OCI-LY7 (cell line): ENCODE measurements at regions not wholly inside any gene's neighbourhood (a gene's known extent, or its start where the extent isn't known, plus 50 kb on each side); places are given as distances from the start of the nearest gene placed in this dataset.

Experiments used
- BruUV-seq: library from RNA; stranded (reverse); fragments of 400-500 nt; replicated peaks from 2 replicates; lab custom pipeline; 2021; lab: Mats Ljungman, UMichigan
- CTCF ChIA-PET: fragments of 300-600 bp; sonication (Branson Sonifier 250); formaldehyde crosslinking; loops from one replicate; lab custom pipeline; 2022; ENCODE audit warnings: antibody characterized with exemption; ENCODE audit not compliant: unreplicated experiment; lab: Charles Lee
- POLR2A ChIA-PET: fragments of 300-600 bp; sonication (Branson Sonifier 250); formaldehyde crosslinking; loops from one replicate; lab custom pipeline; 2022; ENCODE audit warnings: antibody characterized with exemption; lab: Charles Lee
- DNase-seq: peaks from one replicate; pipeline ENCODE4 v3.0.0-alpha.2; 2015; ENCODE audit warnings: low spot score
- H2AFZ ChIP-seq: fragments of 200-600 bp; sonication (generic), shearing (Covaris generic); 2 replicates; pipeline ENCODE4 v1.6.1; 2014; ENCODE audit warnings: mild to moderate bottlenecking, antibody characterized with exemption, low read length, moderate library complexity
- H3K27ac ChIP-seq: fragments of 200-600 bp; sonication (generic); 2 replicates; pipeline ENCODE4 v1.5.1; 2014; ENCODE audit warnings: mixed run types, low read depth, mild to moderate bottlenecking, moderate library complexity, low read length, inconsistent platforms; ENCODE audit not compliant: poor library complexity, severe bottlenecking
- H3K36me3 ChIP-seq: fragments of 200-600 bp; sonication (generic); 2 replicates; pipeline ENCODE4 v1.6.1; 2014; ENCODE audit warnings: mild to moderate bottlenecking, antibody characterized with exemption, low read length, moderate library complexity, mixed read lengths; ENCODE audit not compliant: insufficient read depth
- H3K4me1 ChIP-seq: fragments of 200-600 bp; sonication (generic); 2 replicates; pipeline ENCODE4 v1.5.1; 2014; ENCODE audit warnings: mild to moderate bottlenecking, low read length; ENCODE audit not compliant: insufficient read depth, poor library complexity, severe bottlenecking
- H3K4me2 ChIP-seq: fragments of 200-600 bp; sonication (generic); 2 replicates; pipeline ENCODE4 v1.6.1; 2014; ENCODE audit warnings: mild to moderate bottlenecking, low read length
- H3K4me3 ChIP-seq: fragments of 200-600 bp; sonication (generic); 2 replicates; pipeline ENCODE4 v1.5.1; 2014; ENCODE audit warnings: mild to moderate bottlenecking, low read depth, low read length; ENCODE audit not compliant: poor library complexity, severe bottlenecking
- H3K79me2 ChIP-seq: fragments of 200-600 bp; sonication (generic); 2 replicates; pipeline ENCODE4 v1.6.1; 2016; ENCODE audit warnings: low read depth, mild to moderate bottlenecking, low read length, moderate library complexity, mixed read lengths; ENCODE audit not compliant: insufficient read depth
- H3K9me2 ChIP-seq: fragments of 200-600 bp; sonication (generic); 2 replicates; pipeline ENCODE4 v1.6.1; 2016; ENCODE audit warnings: mild to moderate bottlenecking, low read length, mixed read lengths; ENCODE audit not compliant: insufficient read depth
- H3K9me3 ChIP-seq: fragments of 200-600 bp; sonication (generic); 2 replicates; pipeline ENCODE4 v1.6.1; 2014; ENCODE audit warnings: mild to moderate bottlenecking, mixed run types, low read length, mixed read lengths
- H4K20me1 ChIP-seq: fragments of 200-600 bp; sonication (generic); 2 replicates; pipeline ENCODE4 v1.6.1; 2014; ENCODE audit warnings: mild to moderate bottlenecking, antibody characterized with exemption, low read length, moderate library complexity, mixed read lengths; ENCODE audit not compliant: insufficient read depth
- EZH2phosphoT487 ChIP-seq: fragments of 200-600 bp; sonication (generic); IDR thresholded peaks from 2 replicates; pipeline ENCODE4 v1.6.1; 2018; ENCODE audit warnings: low read depth, borderline replicate concordance, mild to moderate bottlenecking, mixed run types, antibody characterized with exemption, low read length, moderate library complexity, mixed read lengths
- intact Hi-C: fragments of 100-400 bp; cut with micrococcal nuclease; formaldehyde crosslinking; loops from one replicate; pipeline ENCODE4 v1.10.0; 2022; ENCODE audit not compliant: unreplicated experiment
- TF ChIP-seq, protein P1 (sequence below): fragments of 200-600 bp; sonication (generic); conservative IDR thresholded peaks from 2 replicates; pipeline ENCODE4 v1.5.1; 2014; ENCODE audit warnings: mild to moderate bottlenecking, antibody characterized with exemption, low read length, moderate library complexity, mixed read lengths

DNA sequence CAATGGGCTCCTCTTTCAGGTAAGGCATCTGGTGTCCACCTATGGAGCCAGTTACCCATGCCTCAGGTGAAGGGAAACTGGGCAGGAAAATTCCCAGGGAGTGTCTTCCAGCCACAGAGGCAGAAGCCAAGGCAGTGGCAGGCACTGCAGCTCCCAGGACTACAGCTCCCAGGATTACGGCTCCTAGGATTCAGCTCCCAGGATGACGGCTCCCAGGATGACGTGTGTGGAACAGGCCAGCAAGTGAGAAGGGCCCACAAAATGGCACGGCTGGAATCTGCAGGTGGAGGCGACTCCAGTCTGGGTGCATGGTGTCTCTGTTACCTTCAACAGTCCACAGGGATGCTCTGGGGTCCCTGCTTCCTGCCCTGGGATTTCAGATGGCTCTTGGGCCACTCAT is 92.1 kb downstream of the PTGR3 start:
- DNase-seq: no peak
- no peaks in the 10 kb centered on the region for H3K79me2 ChIP-seq
- H3K27ac ChIP-seq: no peak overlapping the region
- H3K36me3 ChIP-seq: no peaks in the 10 kb centered on the region
- no peak overlapping the region for H3K4me3 ChIP-seq
- no peaks in the 10 kb centered on the region for H3K9me2 ChIP-seq
- TF ChIP-seq EZH2phosphoT487: no peak
- TF ChIP-seq, protein P1, sequence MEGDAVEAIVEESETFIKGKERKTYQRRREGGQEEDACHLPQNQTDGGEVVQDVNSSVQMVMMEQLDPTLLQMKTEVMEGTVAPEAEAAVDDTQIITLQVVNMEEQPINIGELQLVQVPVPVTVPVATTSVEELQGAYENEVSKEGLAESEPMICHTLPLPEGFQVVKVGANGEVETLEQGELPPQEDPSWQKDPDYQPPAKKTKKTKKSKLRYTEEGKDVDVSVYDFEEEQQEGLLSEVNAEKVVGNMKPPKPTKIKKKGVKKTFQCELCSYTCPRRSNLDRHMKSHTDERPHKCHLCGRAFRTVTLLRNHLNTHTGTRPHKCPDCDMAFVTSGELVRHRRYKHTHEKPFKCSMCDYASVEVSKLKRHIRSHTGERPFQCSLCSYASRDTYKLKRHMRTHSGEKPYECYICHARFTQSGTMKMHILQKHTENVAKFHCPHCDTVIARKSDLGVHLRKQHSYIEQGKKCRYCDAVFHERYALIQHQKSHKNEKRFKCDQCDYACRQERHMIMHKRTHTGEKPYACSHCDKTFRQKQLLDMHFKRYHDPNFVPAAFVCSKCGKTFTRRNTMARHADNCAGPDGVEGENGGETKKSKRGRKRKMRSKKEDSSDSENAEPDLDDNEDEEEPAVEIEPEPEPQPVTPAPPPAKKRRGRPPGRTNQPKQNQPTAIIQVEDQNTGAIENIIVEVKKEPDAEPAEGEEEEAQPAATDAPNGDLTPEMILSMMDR: no peak
- intact Hi-C loops: no loop called here
- no peak overlapping the region for H2AFZ ChIP-seq
- no TSS peak for BruUV-seq
- H3K4me2 ChIP-seq: no peak overlapping the region
- H4K20me1 ChIP-seq: no peaks in the 10 kb centered on the region
- no peaks in the 10 kb centered on the region for H3K9me3 ChIP-seq
- POLR2A ChIA-PET: no interaction called here
- CTCF ChIA-PET: no interaction called here
- no peaks in the 10 kb centered on the region for H3K4me1 ChIP-seq

DNA sequence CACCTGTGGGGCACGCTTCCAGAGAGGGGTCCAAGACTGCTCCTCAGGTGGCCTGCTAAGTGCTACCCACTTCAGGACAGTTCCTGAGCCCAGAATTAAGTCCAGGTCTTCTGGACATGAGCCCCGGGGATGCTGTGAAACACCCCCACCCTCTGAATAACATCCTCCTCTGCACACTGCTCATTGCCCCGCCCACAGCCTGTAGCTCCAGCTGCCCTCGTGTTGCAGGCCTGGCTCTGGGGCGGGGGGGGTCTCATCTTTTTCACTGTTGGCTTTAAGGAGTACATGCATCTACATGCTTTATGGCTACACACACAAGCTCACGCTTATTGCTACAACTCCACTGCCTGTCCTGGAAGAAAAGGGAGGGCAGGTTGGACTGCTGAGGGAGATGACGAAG is 92.8 kb downstream of the PTGR3 start:
- H2AFZ ChIP-seq: no peak overlapping the region
- intact Hi-C loops: no loop called here
- BruUV-seq: no TSS peak
- H3K27ac ChIP-seq: no peak overlapping the region
- H3K36me3 ChIP-seq: no peaks in the 10 kb centered on the region
- H4K20me1 ChIP-seq: no peaks in the 10 kb centered on the region
- no peaks in the 10 kb centered on the region for H3K9me2 ChIP-seq
- H3K4me1 ChIP-seq: no peaks in the 10 kb centered on the region
- ChIA-PET CTCF (no interaction called here), POLR2A (no interaction called here)
- DNase-seq: no peak
- TF ChIP-seq, protein P1: no peak
- no peak for TF ChIP-seq EZH2phosphoT487
- H3K4me3 ChIP-seq: no peak overlapping the region
- H3K9me3 ChIP-seq: no peaks in the 10 kb centered on the region
- H3K4me2 ChIP-seq: no peak overlapping the region
- H3K79me2 ChIP-seq: no peaks in the 10 kb centered on the region

DNA sequence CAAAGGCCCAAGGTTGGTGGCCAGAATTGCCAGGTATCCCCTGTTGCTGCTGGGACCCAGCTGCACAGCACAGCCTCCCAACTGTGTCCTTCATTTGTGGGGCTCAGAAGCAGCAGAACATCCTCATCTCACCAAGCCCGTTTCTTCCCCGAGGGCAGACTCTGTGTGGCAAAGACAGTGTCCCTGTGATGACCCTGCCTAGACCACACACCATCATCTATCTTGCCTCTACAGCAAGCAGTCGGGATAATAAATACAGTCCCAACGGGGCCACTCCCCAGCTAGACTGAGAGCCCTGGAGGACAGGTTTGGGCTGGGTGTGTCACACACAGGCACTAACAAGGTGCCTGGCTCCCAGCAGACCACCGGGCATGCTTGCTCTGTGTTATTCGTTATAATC is 93.4 kb downstream of the PTGR3 start:
- no peaks in the 10 kb centered on the region for H3K9me3 ChIP-seq
- TF ChIP-seq, protein P1: no peak
- no peak for TF ChIP-seq EZH2phosphoT487
- no peak overlapping the region for H3K27ac ChIP-seq
- H3K79me2 ChIP-seq: no peaks in the 10 kb centered on the region
- ChIA-PET CTCF (no interaction called here), POLR2A (no interaction called here)
- H3K4me3 ChIP-seq: no peak overlapping the region
- no peak overlapping the region for H2AFZ ChIP-seq
- intact Hi-C loops: no loop called here
- no TSS peak for BruUV-seq
- H3K9me2 ChIP-seq: no peaks in the 10 kb centered on the region
- no peaks in the 10 kb centered on the region for H4K20me1 ChIP-seq
- H3K36me3 ChIP-seq: no peaks in the 10 kb centered on the region
- no peaks in the 10 kb centered on the region for H3K4me1 ChIP-seq
- DNase-seq: no peak
- no peak overlapping the region for H3K4me2 ChIP-seq
